ENCODE measurements at regions not wholly inside any gene's neighbourhood (a gene's known extent, or its start where the extent isn't known, plus 50 kb on each side); places are given as distances from the start of the nearest gene placed in this dataset.
A peak's percentile ranks its signal among the peaks of the same experiment; 100 is the strongest.

DNA sequence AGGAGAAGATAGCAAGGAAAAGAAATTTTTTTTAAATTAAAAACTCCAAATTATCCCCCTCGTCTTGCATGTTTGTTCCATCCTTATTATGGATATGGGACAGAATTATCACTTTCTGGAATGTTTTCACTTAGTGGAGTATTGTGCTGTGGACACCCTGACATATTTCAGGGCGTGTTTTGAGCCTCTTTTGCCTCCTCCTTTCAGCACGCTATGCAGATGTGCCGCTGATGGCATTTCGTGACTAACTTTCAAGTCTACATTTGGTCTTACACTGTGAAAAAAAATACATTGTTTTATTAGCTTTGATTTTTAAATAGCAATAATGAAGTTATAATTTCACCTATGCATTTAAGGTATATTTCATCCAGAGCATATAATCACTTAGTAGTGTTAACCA, 738.7 kb downstream of the LTN1 start:
- H3K4me1 ChIP-seq (ENCODE audit: control insufficient read depth, insufficient read depth, low read length, unreplicated experiment) = peaks cover 8% of the 10 kb centered on the region
- no peak overlapping the region for H3K4me3 ChIP-seq (ENCODE audit: low read depth, low read length)
- H2AFZ ChIP-seq (ENCODE audit: low read length, unreplicated experiment) = no peak overlapping the region
- H3K36me3 ChIP-seq (ENCODE audit: insufficient read depth, low read length) = no peaks in the 10 kb centered on the region
- H3K27me3 ChIP-seq (ENCODE audit: insufficient read depth, low read length) = no peaks in the 10 kb centered on the region
- no peaks in the 10 kb centered on the region for H3K79me2 ChIP-seq (ENCODE audit: control insufficient read depth, insufficient read depth, low read length, unreplicated experiment)
- no peak overlapping the region for H3K27ac ChIP-seq (ENCODE audit: low read depth, low read length)

DNA sequence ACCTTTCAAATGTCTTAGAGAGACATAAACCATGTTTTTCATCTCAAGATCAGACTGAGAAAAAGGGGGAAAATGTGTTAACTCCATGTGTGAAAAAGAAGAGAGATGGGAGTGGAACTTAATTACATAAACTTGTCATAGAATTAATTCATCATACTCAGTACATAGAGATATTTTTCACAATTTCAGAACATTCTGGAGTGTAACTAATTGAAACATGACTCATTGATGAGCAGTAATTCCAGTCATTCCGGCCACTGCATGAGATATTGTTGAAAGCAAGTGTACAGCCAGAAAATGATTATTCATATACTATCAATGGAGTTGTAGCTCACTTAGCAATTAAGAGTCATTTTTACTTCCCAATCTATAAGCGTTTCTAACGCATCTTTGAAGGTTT, 739.3 kb downstream of the LTN1 start:
- Histone ChIP-seq H3K27me3 (ENCODE audit: insufficient read depth, low read length) (no peaks in the 10 kb centered on the region), H3K36me3 (ENCODE audit: insufficient read depth, low read length) (no peaks in the 10 kb centered on the region), H2AFZ (ENCODE audit: low read length, unreplicated experiment) (peak overlapping the region; percentile 56), H3K27ac (ENCODE audit: low read depth, low read length) (no peak overlapping the region), H3K4me1 (ENCODE audit: control insufficient read depth, insufficient read depth, low read length, unreplicated experiment) (peaks cover 8% of the 10 kb centered on the region), H3K79me2 (ENCODE audit: control insufficient read depth, insufficient read depth, low read length, unreplicated experiment) (no peaks in the 10 kb centered on the region), H3K4me3 (ENCODE audit: low read depth, low read length) (no peak overlapping the region)

DNA sequence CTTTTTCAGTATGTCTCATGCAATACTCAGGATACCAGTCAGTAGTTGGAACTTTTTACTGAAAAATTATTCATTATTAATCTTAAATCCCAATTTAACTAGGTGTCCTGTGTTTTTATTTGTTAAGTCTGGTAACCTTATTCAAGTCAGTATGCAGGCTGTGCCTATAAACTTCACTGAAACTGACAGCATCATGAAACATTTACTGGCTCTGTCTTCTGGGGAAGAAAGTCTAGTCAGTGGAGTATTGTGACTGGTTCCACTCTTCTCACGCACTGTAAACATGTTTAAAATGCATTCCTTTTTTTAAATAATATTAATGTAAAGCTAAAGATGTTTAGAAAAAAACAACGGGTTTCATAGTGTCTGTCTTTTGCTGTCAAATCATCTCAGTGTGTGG, 739.7 kb downstream of the LTN1 start:
- Histone ChIP-seq H3K36me3 (ENCODE audit: insufficient read depth, low read length) (no peaks in the 10 kb centered on the region), H3K4me1 (ENCODE audit: control insufficient read depth, insufficient read depth, low read length, unreplicated experiment) (peaks cover 8% of the 10 kb centered on the region), H3K27ac (ENCODE audit: low read depth, low read length) (no peak overlapping the region), H3K79me2 (ENCODE audit: control insufficient read depth, insufficient read depth, low read length, unreplicated experiment) (no peaks in the 10 kb centered on the region), H3K4me3 (ENCODE audit: low read depth, low read length) (no peak overlapping the region), H3K27me3 (ENCODE audit: insufficient read depth, low read length) (no peaks in the 10 kb centered on the region), H2AFZ (ENCODE audit: low read length, unreplicated experiment) (peak overlapping the region; percentile 56)

DNA sequence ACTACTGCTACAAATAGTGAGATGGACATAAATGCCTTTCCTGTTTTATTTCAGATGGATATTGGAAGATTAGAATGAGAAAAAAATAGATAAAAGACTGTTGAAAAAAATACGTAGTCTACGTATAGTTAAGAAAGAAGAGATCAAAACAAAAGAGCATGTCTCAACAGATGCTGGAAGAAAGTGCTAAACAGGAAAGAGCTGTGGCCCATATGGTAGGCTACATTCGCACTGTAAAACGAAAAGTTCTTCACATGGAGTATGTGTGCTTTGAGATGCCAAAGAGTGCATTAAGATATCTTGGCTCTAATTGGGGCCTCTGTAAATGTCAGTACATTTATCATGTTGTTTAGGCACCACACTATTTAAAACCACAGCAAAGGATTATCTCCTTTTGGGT, 741.7 kb downstream of the LTN1 start:
- Histone ChIP-seq H3K4me3 (ENCODE audit: low read depth, low read length) (no peak overlapping the region), H3K79me2 (ENCODE audit: control insufficient read depth, insufficient read depth, low read length, unreplicated experiment) (no peaks in the 10 kb centered on the region), H2AFZ (ENCODE audit: low read length, unreplicated experiment) (no peak overlapping the region), H3K27me3 (ENCODE audit: insufficient read depth, low read length) (no peaks in the 10 kb centered on the region), H3K27ac (ENCODE audit: low read depth, low read length) (no peak overlapping the region), H3K36me3 (ENCODE audit: insufficient read depth, low read length) (no peaks in the 10 kb centered on the region), H3K4me1 (ENCODE audit: control insufficient read depth, insufficient read depth, low read length, unreplicated experiment) (peaks cover 8% of the 10 kb centered on the region)

DNA sequence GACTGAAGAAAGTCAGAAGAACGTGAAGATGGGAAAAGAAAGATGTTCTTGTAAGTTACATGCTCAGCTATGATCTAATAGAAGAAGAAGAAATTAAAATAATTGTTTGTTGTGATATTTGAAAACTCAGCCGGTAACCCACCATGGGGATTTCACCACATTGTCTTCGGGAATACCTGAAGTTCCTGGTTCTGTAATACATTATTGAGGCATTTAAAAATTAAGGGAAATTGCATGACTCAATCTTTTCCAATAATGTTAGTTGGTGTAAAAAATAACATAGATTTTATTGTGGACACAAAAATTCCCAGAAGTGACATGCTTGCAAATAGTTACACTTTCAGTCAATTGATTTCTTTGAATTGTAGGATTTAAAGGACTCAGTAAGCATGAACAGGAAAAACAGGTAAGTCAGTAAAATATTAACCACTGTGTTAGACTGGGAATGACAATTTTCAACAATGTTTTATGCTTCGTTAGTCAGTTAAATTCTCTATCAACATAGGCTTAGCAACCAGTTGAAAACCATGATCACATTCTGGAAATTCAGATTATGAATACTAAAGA, 745.1 kb downstream of the LTN1 start:
- Histone ChIP-seq H2AFZ (ENCODE audit: low read length, unreplicated experiment) (no peak overlapping the region), H3K4me3 (ENCODE audit: low read depth, low read length) (no peak overlapping the region), H3K27me3 (ENCODE audit: insufficient read depth, low read length) (no peaks in the 10 kb centered on the region), H3K27ac (ENCODE audit: low read depth, low read length) (no peak overlapping the region), H3K36me3 (ENCODE audit: insufficient read depth, low read length) (no peaks in the 10 kb centered on the region), H3K4me1 (ENCODE audit: control insufficient read depth, insufficient read depth, low read length, unreplicated experiment) (no peaks in the 10 kb centered on the region), H3K79me2 (ENCODE audit: control insufficient read depth, insufficient read depth, low read length, unreplicated experiment) (no peaks in the 10 kb centered on the region)

DNA sequence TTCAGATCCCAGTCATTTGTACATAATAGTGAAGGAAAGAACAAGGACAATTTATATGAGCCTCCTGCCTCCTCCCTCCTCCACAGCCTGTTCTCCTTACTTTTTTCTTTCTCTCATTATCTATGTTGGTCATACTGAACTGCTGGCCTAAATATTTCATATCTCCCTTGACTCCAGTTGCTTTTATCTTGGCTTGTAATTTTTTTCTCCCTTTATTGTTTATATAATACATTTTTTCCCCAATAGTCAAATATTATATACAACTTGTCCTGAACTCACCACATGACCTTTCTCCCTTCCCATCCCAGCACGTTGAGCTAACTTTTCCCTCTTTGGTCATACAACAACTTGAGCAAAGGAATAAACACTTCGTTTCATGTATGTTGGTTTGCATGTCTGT, 752.1 kb downstream of the LTN1 start:
- no peak overlapping the region for H3K4me3 ChIP-seq (ENCODE audit: low read depth, low read length)
- no peaks in the 10 kb centered on the region for H3K79me2 ChIP-seq (ENCODE audit: control insufficient read depth, insufficient read depth, low read length, unreplicated experiment)
- no peaks in the 10 kb centered on the region for H3K36me3 ChIP-seq (ENCODE audit: insufficient read depth, low read length)
- H3K27me3 ChIP-seq (ENCODE audit: insufficient read depth, low read length) = no peaks in the 10 kb centered on the region
- peak overlapping the region; percentile 41; the same call in 1 of the 2 replicates for H3K27ac ChIP-seq (ENCODE audit: low read depth, low read length)
- peaks cover 21% of the 10 kb centered on the region for H3K4me1 ChIP-seq (ENCODE audit: control insufficient read depth, insufficient read depth, low read length, unreplicated experiment)
- H2AFZ ChIP-seq (ENCODE audit: low read length, unreplicated experiment) = peak overlapping the region; percentile 54

DNA sequence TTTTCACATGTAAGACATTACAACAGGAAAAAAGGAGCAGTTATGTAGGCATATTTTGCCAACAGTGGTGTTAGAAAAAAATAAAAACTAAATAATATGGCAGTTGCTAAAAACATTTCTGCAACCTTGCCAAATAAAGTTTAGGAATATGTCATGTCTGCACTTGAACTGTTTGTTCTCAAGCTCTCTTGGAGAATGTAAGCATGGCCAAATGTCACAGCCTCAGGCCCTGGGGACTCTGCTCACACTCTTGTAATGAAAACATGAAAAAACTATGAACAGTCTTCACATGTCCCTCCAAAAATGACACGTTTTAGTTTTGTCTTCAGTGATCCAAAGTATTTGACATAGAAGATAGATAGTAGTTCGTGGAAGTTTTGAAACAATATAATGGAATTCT, 753.3 kb downstream of the LTN1 start:
- Histone ChIP-seq H3K4me3 (ENCODE audit: low read depth, low read length) (no peak overlapping the region), H3K27ac (ENCODE audit: low read depth, low read length) (no peak overlapping the region; the same call in 1 of the 2 replicates), H3K27me3 (ENCODE audit: insufficient read depth, low read length) (no peaks in the 10 kb centered on the region), H3K4me1 (ENCODE audit: control insufficient read depth, insufficient read depth, low read length, unreplicated experiment) (peaks cover 21% of the 10 kb centered on the region), H2AFZ (ENCODE audit: low read length, unreplicated experiment) (peak overlapping the region; percentile 33), H3K36me3 (ENCODE audit: insufficient read depth, low read length) (no peaks in the 10 kb centered on the region), H3K79me2 (ENCODE audit: control insufficient read depth, insufficient read depth, low read length, unreplicated experiment) (no peaks in the 10 kb centered on the region)

DNA sequence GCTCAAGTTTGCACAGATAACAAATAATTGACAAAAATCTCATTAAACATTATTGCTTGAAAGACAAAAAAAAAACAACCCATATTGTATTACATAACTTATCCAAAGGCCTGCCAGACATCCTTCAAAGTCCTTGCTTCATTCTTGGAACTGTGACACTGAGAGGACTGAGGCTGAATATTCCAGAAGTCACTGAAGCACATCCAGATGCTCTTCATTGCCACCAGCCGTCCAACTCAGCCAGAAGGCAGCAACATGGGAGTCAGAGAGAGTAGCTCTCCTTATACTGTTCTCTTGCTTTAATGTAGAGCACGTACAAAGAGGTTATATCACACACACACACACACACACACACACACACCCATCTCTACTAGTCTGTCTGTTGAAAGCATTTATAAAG, 755.0 kb downstream of the LTN1 start:
- H3K36me3 ChIP-seq (ENCODE audit: insufficient read depth, low read length) = no peaks in the 10 kb centered on the region
- no peaks in the 10 kb centered on the region for H3K79me2 ChIP-seq (ENCODE audit: control insufficient read depth, insufficient read depth, low read length, unreplicated experiment)
- no peak overlapping the region for H3K27ac ChIP-seq (ENCODE audit: low read depth, low read length)
- no peak overlapping the region for H2AFZ ChIP-seq (ENCODE audit: low read length, unreplicated experiment)
- H3K4me1 ChIP-seq (ENCODE audit: control insufficient read depth, insufficient read depth, low read length, unreplicated experiment) = peaks cover 21% of the 10 kb centered on the region
- no peaks in the 10 kb centered on the region for H3K27me3 ChIP-seq (ENCODE audit: insufficient read depth, low read length)
- no peak overlapping the region for H3K4me3 ChIP-seq (ENCODE audit: low read depth, low read length)

DNA sequence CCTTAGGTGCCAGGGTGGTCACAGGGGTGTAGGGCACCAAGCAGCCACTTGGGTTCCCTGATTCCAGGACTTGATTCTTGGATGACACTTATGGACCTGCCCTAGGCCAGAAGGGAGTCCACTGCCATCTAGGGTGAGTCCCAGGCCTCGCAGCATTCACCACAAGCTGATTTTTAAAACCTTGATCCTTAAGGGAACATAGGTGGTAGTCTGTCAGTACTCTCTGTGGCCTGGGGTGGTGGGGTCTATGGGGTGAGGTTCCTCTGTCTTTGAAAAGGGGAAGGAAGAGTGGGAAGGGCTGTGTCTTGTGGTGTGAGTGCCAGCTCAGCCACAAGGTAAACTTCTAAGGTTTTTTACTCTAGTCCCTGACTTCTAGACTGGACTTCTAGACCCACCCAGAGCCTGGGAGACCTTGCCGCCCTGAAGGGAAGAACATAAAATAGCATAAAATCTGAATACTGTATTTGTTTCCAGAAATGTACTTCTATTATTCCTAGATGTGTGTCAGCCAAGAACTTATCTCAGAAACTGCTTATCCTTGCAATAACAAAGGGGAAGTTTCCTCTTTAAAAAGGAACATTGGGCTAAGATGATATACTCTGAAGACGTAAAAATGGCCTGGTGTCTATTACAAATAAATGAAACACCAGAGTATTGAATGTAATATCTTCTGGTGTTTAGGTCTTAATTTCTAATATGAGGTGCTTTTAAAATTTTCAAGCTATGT, 757.3 kb downstream of the LTN1 start:
- Histone ChIP-seq H3K79me2 (ENCODE audit: control insufficient read depth, insufficient read depth, low read length, unreplicated experiment) (no peaks in the 10 kb centered on the region), H3K4me3 (ENCODE audit: low read depth, low read length) (no peak overlapping the region), H3K4me1 (ENCODE audit: control insufficient read depth, insufficient read depth, low read length, unreplicated experiment) (peaks cover 27% of the 10 kb centered on the region), H3K27me3 (ENCODE audit: insufficient read depth, low read length) (no peaks in the 10 kb centered on the region), H3K27ac (ENCODE audit: low read depth, low read length) (no peak overlapping the region), H2AFZ (ENCODE audit: low read length, unreplicated experiment) (no peak overlapping the region), H3K36me3 (ENCODE audit: insufficient read depth, low read length) (no peaks in the 10 kb centered on the region)

DNA sequence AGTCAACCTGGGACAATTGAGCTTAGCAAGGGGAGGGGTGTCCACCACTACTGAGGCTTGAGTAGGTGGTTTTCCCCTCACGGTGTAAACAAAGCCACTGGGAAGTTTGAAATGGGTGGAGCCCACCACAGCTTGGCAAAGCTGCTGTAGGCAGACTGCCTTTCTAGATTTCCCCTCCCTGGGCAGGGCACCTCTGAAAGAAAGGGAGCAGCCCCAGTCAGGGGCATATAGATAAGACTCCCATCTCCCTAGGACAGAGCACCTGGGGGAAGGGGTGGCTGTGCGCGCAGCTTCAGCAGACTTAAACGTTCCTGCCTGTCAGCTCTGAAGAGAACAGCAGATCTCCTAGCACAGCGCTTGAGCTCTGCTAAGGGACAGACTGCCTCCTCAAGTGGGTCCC, 758.4 kb downstream of the LTN1 start:
- no peak overlapping the region for H3K27ac ChIP-seq (ENCODE audit: low read depth, low read length)
- no peak overlapping the region for H3K4me3 ChIP-seq (ENCODE audit: low read depth, low read length)
- no peaks in the 10 kb centered on the region for H3K36me3 ChIP-seq (ENCODE audit: insufficient read depth, low read length)
- no peaks in the 10 kb centered on the region for H3K79me2 ChIP-seq (ENCODE audit: control insufficient read depth, insufficient read depth, low read length, unreplicated experiment)
- H3K27me3 ChIP-seq (ENCODE audit: insufficient read depth, low read length) = no peaks in the 10 kb centered on the region
- peaks cover 26% of the 10 kb centered on the region for H3K4me1 ChIP-seq (ENCODE audit: control insufficient read depth, insufficient read depth, low read length, unreplicated experiment)
- H2AFZ ChIP-seq (ENCODE audit: low read length, unreplicated experiment) = no peak overlapping the region

DNA sequence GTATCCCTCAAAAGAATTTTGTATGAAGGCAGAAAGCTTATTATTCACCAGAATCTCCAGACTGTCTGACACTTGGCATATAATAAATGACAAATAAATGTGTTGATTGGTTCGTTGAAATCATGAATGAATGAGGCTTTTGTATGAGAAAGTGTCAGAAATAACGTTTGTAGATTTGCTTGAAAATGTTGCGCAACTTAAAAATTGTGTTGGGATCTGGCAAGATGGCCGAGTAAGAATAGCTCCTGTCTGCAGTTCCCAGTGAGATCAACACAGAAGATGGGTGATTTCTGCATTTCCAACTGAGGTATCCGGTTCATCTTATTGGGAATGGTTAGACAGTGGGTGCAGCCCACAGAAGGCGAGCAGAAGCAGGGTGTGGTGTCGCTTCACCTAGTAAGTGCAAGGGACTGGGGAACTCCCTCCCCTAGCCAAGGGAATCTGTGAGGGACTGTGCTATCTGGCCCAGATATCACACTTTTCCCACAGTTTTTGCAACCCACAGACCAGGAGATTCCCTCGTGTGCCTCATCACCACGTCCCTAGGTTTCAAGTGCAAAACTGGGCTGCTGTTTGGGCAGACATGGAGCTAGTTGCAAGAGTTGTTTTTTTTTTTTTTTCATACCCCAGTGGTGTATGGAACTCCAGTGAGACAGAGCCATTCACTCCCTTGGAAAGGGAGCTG, 759.0 kb downstream of the LTN1 start:
- H3K27ac ChIP-seq (ENCODE audit: low read depth, low read length) = no peak overlapping the region
- H3K79me2 ChIP-seq (ENCODE audit: control insufficient read depth, insufficient read depth, low read length, unreplicated experiment) = no peaks in the 10 kb centered on the region
- no peaks in the 10 kb centered on the region for H3K36me3 ChIP-seq (ENCODE audit: insufficient read depth, low read length)
- no peak overlapping the region for H3K4me3 ChIP-seq (ENCODE audit: low read depth, low read length)
- H3K27me3 ChIP-seq (ENCODE audit: insufficient read depth, low read length) = no peaks in the 10 kb centered on the region
- peaks cover 26% of the 10 kb centered on the region for H3K4me1 ChIP-seq (ENCODE audit: control insufficient read depth, insufficient read depth, low read length, unreplicated experiment)
- H2AFZ ChIP-seq (ENCODE audit: low read length, unreplicated experiment) = no peak overlapping the region
